SK-N-SH treated with all-trans-retinoic acid at 6 μM for 48 hours (cell line): ENCODE measurements at regions not wholly inside any gene's neighbourhood (a gene's known extent, or its start where the extent isn't known, plus 50 kb on each side); places are given as distances from the start of the nearest gene placed in this dataset.

Experiments
- ATAC-seq: fragments of 200-7000 bp; cut with Tn5 transposase; 3 replicates; pipeline ENCODE4 v1.9.1; 2020; ENCODE audit warnings: mild to moderate bottlenecking, moderate library complexity
- ARNTL ChIP-seq: fragments of 450-650 bp; formaldehyde crosslinking; IDR thresholded peaks from 2 replicates; pipeline ENCODE4 v1.5.0; 2020; ENCODE audit warnings: low read depth, mild to moderate bottlenecking, moderate library complexity, borderline replicate concordance
- BACH2 ChIP-seq: fragments of 250-450 bp; sonication (Bioruptor Pico); IDR thresholded peaks from 2 replicates; pipeline ENCODE4 v1.9.0; 2021; ENCODE audit warnings: mild to moderate bottlenecking, borderline replicate concordance
- CREB5 ChIP-seq: fragments of 250-450 bp; sonication (Bioruptor Pico); IDR thresholded peaks from 2 replicates; pipeline ENCODE4 v1.5.1; 2020; ENCODE audit warnings: low read depth, mild to moderate bottlenecking, moderate library complexity
- CSDC2 ChIP-seq: fragments of 250-450 bp; sonication (Bioruptor Pico); IDR thresholded peaks from 2 replicates; pipeline ENCODE4 v1.5.0; 2020; ENCODE audit warnings: mild to moderate bottlenecking, moderate library complexity
- CSRNP3 ChIP-seq: fragments of 250-450 bp; sonication (Bioruptor Pico); IDR thresholded peaks from 2 replicates; pipeline ENCODE4 v1.5.1; 2021; ENCODE audit warnings: mild to moderate bottlenecking, moderate library complexity
- ESRRG ChIP-seq: fragments of 250-450 bp; sonication (Bioruptor Pico); IDR thresholded peaks from 2 replicates; pipeline ENCODE4 v1.6.1; 2021; ENCODE audit warnings: mild to moderate bottlenecking
- GLIS3 ChIP-seq: fragments of 250-450 bp; sonication (Bioruptor Pico); IDR thresholded peaks from 2 replicates; pipeline ENCODE4 v1.5.0; 2020; ENCODE audit warnings: mild to moderate bottlenecking, moderate library complexity
- ISL1 ChIP-seq: fragments of 250-450 bp; sonication (Bioruptor Pico); IDR thresholded peaks from 2 replicates; pipeline ENCODE4 v2.1.2; 2022; ENCODE audit warnings: mild to moderate bottlenecking, moderate library complexity
- OSR1 ChIP-seq: fragments of 250-450 bp; sonication (Bioruptor Pico); IDR thresholded peaks from 2 replicates; pipeline ENCODE4 v1.8.0; 2022; ENCODE audit warnings: moderate library complexity, mild to moderate bottlenecking, inconsistent platforms
- PATZ1 ChIP-seq: fragments of 250-450 bp; sonication (Bioruptor Pico); IDR thresholded peaks from 2 replicates; pipeline ENCODE4 v1.8.0; 2020; ENCODE audit warnings: mild to moderate bottlenecking, moderate library complexity, borderline replicate concordance
- PPARA ChIP-seq: fragments of 250-450 bp; sonication (Bioruptor Pico); IDR thresholded peaks from 2 replicates; pipeline ENCODE4 v1.5.0; 2020; ENCODE audit warnings: mild to moderate bottlenecking, borderline replicate concordance
- RARB ChIP-seq: fragments of 250-450 bp; sonication (Bioruptor Pico); IDR thresholded peaks from 2 replicates; pipeline ENCODE4 v1.8.0; 2021; ENCODE audit warnings: mild to moderate bottlenecking, moderate library complexity
- SNAI2 ChIP-seq: fragments of 250-450 bp; sonication (Bioruptor Pico); IDR thresholded peaks from 2 replicates; pipeline ENCODE4 v1.5.0; 2020; ENCODE audit warnings: mild to moderate bottlenecking, moderate library complexity
- TCF4 ChIP-seq: fragments of 250-450 bp; sonication (Bioruptor Pico); IDR thresholded peaks from 2 replicates; pipeline ENCODE4 v1.8.0; 2021; ENCODE audit warnings: mild to moderate bottlenecking, moderate library complexity, borderline replicate concordance
- TOX ChIP-seq: fragments of 250-450 bp; sonication (Bioruptor Pico); IDR thresholded peaks from 2 replicates; pipeline ENCODE4 v1.8.0; 2021; ENCODE audit warnings: mild to moderate bottlenecking, moderate library complexity, borderline replicate concordance
- TSHZ2 ChIP-seq: fragments of 250-450 bp; sonication (Bioruptor Pico); IDR thresholded peaks from 2 replicates; pipeline ENCODE4 v1.5.0; 2020; ENCODE audit warnings: mild to moderate bottlenecking, moderate library complexity
- ZC3H10 ChIP-seq: fragments of 250-450 bp; sonication (Bioruptor Pico); IDR thresholded peaks from 2 replicates; pipeline ENCODE4 v1.5.1; 2021; ENCODE audit warnings: mild to moderate bottlenecking, moderate library complexity
- ZFP3 ChIP-seq: fragments of 250-450 bp; sonication (Bioruptor Pico); IDR thresholded peaks from 2 replicates; pipeline ENCODE4 v1.5.0; 2020; ENCODE audit warnings: mild to moderate bottlenecking, moderate library complexity
- ZNF565 ChIP-seq: fragments of 450-650 bp; formaldehyde crosslinking; conservative IDR thresholded peaks from 2 replicates; pipeline ENCODE4 v1.5.0; 2020; ENCODE audit warnings: low read depth, mild to moderate bottlenecking, moderate library complexity
- ZNF70 ChIP-seq: fragments of 450-650 bp; formaldehyde crosslinking; IDR thresholded peaks from 2 replicates; pipeline ENCODE4 v1.5.0; 2020; ENCODE audit warnings: mild to moderate bottlenecking, moderate library complexity
- ZNF8 ChIP-seq: fragments of 450-650 bp; formaldehyde crosslinking; IDR thresholded peaks from 2 replicates; pipeline ENCODE4 v1.5.0; 2020; ENCODE audit warnings: mild to moderate bottlenecking, moderate library complexity
- TF ChIP-seq, protein P1 (sequence below): fragments of 250-450 bp; sonication (Bioruptor Pico); IDR thresholded peaks from 2 replicates; pipeline ENCODE4 v1.8.0; 2021; ENCODE audit warnings: low read depth, mild to moderate bottlenecking, moderate library complexity, borderline replicate concordance

DNA sequence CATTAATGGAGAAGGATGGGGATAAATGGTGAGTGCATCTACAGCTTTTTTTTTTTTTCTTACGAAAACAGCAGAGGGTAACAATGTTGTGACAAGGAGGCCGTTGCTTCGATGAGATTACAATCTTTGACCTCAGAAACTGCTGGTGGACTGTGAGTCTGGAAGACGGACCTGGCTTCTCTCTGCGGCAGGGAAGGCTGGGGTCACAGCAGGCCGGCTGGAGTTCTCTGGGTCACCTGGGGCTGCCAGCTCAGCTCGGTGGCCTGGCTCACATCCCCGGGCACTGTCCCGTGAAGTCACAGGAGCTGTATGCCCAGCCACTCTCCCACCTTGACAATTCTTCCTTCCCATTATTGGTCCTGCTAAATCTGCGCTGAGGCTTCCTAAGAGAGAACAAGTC lies 160.8 kb downstream of the ACKR3 start:
- ATAC-seq, result no peak
- TF ChIP-seq CREB5 (CRISPR knock-in tag) (no peak), ZNF8 (CRISPR knock-in tag) (no peak), TSHZ2 (no peak), CSDC2 (CRISPR knock-in tag) (no peak), ZNF70 (no peak)
- TF ChIP-seq, protein P1, sequence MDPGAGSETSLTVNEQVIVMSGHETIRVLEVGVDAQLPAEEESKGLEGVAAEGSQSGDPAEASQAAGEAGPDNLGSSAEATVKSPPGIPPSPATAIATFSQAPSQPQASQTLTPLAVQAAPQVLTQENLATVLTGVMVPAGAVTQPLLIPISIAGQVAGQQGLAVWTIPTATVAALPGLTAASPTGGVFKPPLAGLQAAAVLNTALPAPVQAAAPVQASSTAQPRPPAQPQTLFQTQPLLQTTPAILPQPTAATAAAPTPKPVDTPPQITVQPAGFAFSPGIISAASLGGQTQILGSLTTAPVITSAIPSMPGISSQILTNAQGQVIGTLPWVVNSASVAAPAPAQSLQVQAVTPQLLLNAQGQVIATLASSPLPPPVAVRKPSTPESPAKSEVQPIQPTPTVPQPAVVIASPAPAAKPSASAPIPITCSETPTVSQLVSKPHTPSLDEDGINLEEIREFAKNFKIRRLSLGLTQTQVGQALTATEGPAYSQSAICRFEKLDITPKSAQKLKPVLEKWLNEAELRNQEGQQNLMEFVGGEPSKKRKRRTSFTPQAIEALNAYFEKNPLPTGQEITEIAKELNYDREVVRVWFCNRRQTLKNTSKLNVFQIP, result no peak

DNA sequence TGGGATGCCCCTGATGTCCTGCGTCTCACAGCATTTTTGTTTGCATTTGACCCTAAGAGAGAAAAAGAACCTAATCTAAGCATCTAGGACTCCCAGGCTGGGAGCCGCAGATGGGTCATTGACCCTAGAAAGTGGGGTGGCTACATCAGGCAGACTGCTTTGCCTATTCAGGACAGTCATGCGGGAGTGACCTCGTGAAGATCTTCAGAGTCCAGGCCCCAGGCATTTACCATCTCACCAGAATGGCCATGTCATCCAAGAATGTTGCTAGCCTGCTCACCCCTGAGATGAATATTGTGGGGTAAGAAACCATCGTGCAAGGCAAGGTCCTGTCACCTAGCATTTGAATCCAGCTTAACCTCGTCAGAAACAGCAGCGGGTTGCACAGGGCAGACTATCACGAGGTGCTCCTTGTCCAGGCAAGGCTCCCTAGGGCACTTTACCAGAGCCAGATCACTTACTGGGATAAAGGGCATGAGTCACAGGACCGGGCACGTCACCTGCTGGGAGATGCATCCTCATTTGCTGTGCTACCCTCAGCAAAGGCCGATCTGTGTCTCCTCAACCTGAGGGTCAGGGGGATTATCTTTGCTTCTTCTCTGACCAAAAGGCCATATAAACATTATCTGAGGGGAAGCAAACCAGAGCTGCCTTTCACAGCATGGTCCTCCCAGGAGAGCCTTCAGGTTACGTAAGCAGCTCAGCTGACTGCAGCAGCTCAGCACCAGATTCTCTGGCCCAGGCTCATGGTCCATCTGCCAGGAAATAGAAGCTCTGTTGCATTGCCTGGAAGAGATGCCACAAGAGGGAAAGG lies 162.3 kb downstream of the ACKR3 start:
- TF ChIP-seq GLIS3, result no peak
- TF ChIP-seq ZNF8 (CRISPR knock-in tag), result no peak
- TF ChIP-seq ZC3H10 (CRISPR knock-in tag), result no peak
- no peak for TF ChIP-seq BACH2 (CRISPR knock-in tag)
- TF ChIP-seq ZNF70, result no peak
- no peak for TF ChIP-seq TCF4 (CRISPR knock-in tag)
- TF ChIP-seq RARB, result no peak
- TF ChIP-seq, protein P1, result no peak
- TF ChIP-seq TSHZ2, result no peak
- TF ChIP-seq ESRRG (CRISPR knock-in tag), result no peak
- no peak for TF ChIP-seq PPARA (CRISPR knock-in tag)
- no peak for TF ChIP-seq OSR1 (CRISPR knock-in tag)
- no peak for ATAC-seq

DNA sequence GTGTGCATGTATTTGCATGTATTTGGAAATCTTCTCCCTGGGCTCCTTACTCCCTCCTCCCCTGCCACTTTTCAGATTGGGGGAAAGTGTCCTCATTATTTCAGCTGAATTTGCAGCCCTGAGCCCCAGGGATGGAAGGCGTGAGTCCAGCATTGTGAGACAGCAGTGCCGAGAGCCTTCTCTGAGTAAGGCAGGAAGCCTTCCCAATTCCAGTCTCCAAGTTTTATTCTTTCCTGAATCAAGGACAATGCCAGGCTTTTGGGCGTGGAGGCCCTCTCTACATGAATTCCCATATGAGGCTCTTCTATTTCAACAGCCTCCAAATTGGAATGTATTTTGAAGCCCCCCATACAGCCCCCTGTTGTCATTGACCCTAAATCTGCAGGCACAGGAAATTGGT lies 163.5 kb downstream of the ACKR3 start:
- TF ChIP-seq TOX (CRISPR knock-in tag) (no peak), CSDC2 (CRISPR knock-in tag) (no peak), ZFP3 (CRISPR knock-in tag) (no peak), ARNTL (CRISPR knock-in tag) (no peak), ZNF565 (CRISPR knock-in tag) (no peak), GLIS3 (no peak), CSRNP3 (CRISPR knock-in tag) (no peak), ZNF70 (no peak), PPARA (CRISPR knock-in tag) (no peak), ZNF8 (CRISPR knock-in tag) (no peak), ESRRG (CRISPR knock-in tag) (no peak), SNAI2 (CRISPR knock-in tag) (no peak), ISL1 (no peak), PATZ1 (CRISPR knock-in tag) (no peak), CREB5 (CRISPR knock-in tag) (no peak), BACH2 (CRISPR knock-in tag) (no peak)
- no peak for ATAC-seq
